Erythroblast (primary cell): ENCODE measurements at regions not wholly inside any gene's neighbourhood (a gene's known extent, or its start where the extent isn't known, plus 50 kb on each side); places are given as distances from the start of the nearest gene placed in this dataset.

Experiments used
- DNase-seq, 2 experiments: peaks; one replicate each; lab custom pipeline; 2025; lab: John Stamatoyannopoulos, UW
- GATA1 ChIP-seq: IDR thresholded peaks from 2 replicates; pipeline ENCODE4 v1.6.1; 2011; ENCODE audit warnings: low read depth, mild to moderate bottlenecking, control low read depth, low read length, moderate library complexity
- POLR2A ChIP-seq: IDR thresholded peaks from 2 replicates; pipeline ENCODE4 v1.6.1; 2011; ENCODE audit warnings: mild to moderate bottlenecking, low read length

DNA sequence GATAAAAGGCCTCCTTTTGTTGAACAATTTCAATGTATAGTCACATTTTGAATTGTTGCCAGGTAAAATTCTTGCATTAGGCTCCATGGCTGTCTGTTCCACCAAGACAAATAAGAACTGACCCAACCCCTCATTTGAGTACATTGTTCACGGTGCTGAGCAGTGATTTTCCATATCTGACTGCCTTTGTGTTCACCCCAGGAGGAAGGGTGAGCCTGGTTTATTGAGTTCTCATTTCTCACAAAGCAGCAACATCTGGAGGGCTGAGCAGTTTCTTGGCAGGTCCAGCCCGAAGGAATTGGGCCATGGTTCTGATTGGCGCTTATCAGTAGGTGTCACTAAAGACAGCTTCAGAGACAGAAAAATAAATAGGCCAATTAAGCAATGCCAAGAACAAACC, 149.1 kb downstream of the BMP4 start:
- no peak for TF ChIP-seq GATA1
- TF ChIP-seq POLR2A, result no peak

GRCh38 chr14:53807108-53807507, 149.5 kb downstream of the BMP4 start:
- TF ChIP-seq GATA1, result no peak
- TF ChIP-seq POLR2A, result no peak
- no peak for DNase-seq

More for the DNA sequence above, 149.1 kb downstream of the BMP4 start:
- DNase-seq, result no peak

GRCh38 chr14:53796734-53797133, 159.9 kb downstream of the BMP4 start:
- TF ChIP-seq GATA1 (no peak), POLR2A (no peak)
- DNase-seq, result no peak

DNA sequence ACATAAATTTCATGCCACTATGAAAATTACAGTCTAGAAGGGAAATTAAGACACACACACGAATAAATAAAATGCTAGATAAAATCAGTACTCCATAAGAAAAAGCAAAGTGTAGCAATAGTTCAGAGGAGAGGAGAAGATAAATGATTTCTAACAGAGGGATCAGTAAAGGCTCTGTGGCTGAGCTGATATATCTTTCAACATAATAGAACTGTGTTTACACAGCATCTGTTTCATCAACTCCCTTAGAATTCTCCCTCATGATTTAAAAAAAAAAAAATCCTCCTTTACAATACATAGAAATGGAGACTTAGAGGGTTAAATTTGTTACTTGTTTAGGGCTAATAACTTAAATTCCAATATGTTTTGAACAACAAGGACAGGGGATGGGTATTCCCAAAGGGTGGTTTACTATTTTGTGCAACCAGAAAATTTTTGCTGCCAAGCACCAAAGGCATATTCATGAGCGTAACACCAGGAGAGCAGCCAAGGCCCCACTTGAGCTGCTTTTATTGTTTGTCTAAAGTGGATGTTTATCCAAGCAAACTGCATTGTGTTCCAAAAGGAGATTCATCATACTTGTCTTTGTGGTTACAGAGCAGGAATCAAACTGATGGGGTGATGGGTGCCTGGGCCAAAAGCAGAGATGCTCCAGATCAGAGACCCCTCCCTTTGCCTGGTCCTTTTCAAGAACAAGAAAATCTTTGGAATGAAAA, 162.7 kb downstream of the BMP4 start:
- no peak for TF ChIP-seq GATA1
- no peak for TF ChIP-seq POLR2A
- DNase-seq, result no peak

DNA sequence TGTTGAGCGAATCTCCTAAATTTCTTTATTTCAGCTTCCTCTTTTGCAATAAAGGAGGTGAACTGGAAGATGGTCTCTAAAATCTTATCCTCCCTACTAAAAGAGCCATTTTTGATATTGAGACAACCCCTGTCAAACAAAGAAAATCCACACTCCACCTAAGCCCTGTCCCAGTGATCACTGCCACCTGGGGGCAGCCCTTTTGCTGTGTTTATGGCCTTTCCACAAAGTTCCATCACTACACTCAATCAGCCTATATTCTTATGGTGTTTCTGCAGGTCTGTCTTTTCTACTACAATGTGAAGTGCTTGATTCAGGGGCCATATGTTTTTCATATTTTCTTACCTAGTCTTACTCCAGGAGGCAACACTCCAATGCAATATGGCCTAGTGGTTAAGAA, 163.7 kb downstream of the BMP4 start:
- TF ChIP-seq GATA1, result no peak
- no peak for TF ChIP-seq POLR2A
- no peak for DNase-seq

GRCh38 chr14:53790731-53791500, 165.7 kb downstream of the BMP4 start:
- no peak for DNase-seq

GRCh38 chr14:53788566-53788965, 168.1 kb downstream of the BMP4 start:
- no peak for DNase-seq
- TF ChIP-seq POLR2A (no peak), GATA1 (no peak)

More at GRCh38 chr14:53790731-53791500, 165.7 kb downstream of the BMP4 start:
- no peak for TF ChIP-seq GATA1
- TF ChIP-seq POLR2A, result no peak

DNA sequence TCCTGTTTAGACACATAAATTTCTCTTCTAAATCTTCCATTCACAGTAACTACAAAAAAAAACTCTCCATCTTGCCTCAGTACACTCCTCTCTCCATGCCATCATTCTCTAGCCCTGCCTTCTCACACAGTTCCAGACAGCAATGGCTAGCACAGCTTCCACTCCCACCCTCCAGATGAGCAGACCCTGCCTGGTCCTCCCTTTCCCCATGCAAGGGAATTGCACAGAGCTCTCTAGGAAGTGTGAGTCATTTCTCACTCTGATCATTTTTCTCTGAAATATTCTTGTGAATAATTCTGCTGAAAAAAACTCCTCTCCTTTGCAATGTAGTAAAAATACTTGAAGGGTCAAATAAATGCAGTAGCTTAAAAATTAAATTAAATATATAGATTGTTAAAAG, 170.6 kb downstream of the BMP4 start:
- DNase-seq, result no peak
- TF ChIP-seq POLR2A, result no peak
- TF ChIP-seq GATA1, result no peak

DNA sequence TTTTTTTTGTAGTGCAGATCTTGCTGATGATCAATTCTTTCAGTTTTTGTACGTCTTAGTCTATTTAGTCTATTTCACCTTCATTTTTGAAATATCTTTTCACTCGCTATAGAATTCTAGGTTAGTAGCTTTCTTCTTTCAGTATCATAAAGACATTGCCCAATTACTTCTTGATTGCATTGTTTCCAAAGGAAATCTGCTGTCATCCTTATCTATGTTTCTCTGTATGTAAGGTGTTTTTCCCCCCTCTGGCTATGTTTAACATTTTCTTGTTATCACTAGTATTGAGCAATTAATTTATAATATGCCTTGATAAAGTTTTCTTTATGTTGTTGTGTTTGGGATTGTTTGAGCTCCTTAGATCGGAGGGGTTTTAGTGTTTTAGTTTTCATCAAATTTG, 171.9 kb downstream of the BMP4 start:
- no peak for DNase-seq
- TF ChIP-seq GATA1 (no peak), POLR2A (no peak)

DNA sequence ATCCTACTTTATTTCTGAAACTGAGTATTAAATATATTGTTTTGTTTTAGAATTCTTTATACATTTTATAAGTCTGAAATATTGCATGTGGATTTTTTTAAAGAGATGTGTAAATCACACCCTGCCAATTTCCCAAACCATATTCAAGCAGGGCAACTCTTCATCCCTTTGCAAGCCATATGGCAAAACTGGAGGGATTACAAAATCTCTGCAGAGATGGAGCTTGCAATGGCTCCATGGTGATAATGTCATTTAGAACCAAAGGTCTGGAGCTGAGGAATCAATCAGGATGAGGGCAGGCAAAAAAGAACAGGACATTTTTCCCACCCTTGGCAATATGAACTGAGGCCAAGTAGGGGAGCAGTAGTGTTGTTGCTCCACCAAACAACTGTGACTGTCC, 173.4 kb downstream of the BMP4 start:
- DNase-seq, result no peak
- TF ChIP-seq POLR2A (no peak), GATA1 (no peak)

DNA sequence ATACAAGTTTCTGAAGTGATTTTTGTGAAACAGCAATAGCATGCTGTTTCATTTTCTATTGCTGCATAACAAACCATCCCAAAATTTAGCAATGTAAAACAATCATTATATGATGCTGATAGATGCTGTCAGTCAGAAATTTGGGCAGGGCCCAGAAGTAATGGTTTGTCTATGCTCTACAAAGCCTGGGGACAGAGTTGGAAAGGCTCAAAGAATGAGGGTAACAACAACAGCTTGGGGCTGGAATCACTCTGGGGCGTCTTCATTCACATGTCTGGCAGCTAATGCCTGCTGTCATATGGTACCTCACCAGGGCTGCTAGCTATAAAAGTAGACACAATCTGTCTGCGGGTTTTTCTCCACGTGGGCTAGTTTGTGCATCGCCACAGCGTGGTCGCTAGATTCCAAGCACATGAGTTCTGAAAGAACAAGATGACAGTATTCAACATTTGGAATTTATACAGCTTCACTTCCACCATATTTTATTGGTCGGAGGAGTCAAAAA, 176.5 kb downstream of the BMP4 start:
- DNase-seq, result no peak
- TF ChIP-seq POLR2A (no peak), GATA1 (no peak)

DNA sequence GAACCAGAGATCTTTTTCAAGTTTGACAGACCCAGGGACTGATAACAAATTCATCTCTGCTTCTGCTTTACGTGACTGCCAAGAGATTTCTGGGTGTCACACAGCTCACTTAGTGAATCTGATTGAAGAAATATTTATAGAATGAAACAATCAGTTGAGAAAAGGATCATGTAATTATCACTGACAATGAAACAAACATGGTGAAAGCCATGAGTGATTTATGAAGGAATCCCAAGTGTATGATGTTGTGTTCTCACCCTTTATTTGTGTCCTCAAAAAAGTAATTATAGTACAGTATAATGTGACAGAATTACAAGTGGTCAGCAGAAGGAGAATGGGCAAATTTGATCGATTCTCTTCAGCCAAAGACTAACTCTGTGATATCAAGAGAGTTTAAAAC, 177.3 kb downstream of the BMP4 start:
- no peak for DNase-seq
- no peak for TF ChIP-seq GATA1
- TF ChIP-seq POLR2A, result no peak

- DNase-seq, result no peak
- no peak for TF ChIP-seq POLR2A
These were observed 178.4 kb downstream of the BMP4 start for GRCh38 chr14:53778263-53778662.

- TF ChIP-seq POLR2A, result no peak
- no peak for TF ChIP-seq GATA1
- DNase-seq, result no peak
These were observed 183.7 kb downstream of the BMP4 start for GRCh38 chr14:53772936-53773335.

DNA sequence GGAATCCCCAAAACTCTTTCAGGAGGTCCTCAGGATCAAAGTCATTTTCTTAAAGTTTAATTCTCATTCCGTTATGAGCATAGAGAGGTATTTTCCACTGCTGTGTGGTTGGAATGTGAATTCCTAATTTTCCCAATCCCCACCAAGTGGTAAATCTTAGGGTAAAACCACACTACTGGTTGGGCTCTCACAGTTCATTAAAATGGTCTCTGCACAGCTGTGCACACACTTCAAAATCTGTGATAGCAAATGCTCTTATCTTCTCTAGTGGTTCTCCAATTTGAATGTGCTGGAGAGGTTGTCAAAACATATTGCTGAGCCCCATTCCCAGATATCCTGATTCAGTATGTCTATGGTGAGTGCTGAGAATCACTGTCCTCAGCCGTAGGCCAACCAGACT, 189.1 kb downstream of the BMP4 start:
- TF ChIP-seq GATA1, result no peak
- no peak for TF ChIP-seq POLR2A

More for the DNA sequence above, 189.1 kb downstream of the BMP4 start:
- no peak for DNase-seq
